Dedifferentiated amniotic fluid mesenchymal stem cell (primary cell): ENCODE measurements at regions not wholly inside any gene's neighbourhood (a gene's known extent, or its start where the extent isn't known, plus 50 kb on each side); places are given as distances from the start of the nearest gene placed in this dataset.
"Not testable (repeated sequence)": the region's sequence is repeated elsewhere in the genome, so short reads cannot be mapped to it uniquely, and the experiment has no call there.

ENCODE experiments used
- DNase-seq: peaks from one replicate; pipeline ENCODE4 v3.0.0-alpha.2; 2016; ENCODE audit errors: extremely low spot score

GRCh38 chr10:38209332-38209731 is 115.2 kb downstream of the ZNF37A start:
- DNase-seq = no peak

GRCh38 chr10:38209748-38210147 is 115.6 kb downstream of the ZNF37A start:
- DNase-seq = not testable (repeated sequence)

GRCh38 chr10:38212460-38212859 is 118.3 kb downstream of the ZNF37A start:
- no peak for DNase-seq

- no peak for DNase-seq
Measured at GRCh38 chr10:38226385-38226784, 132.2 kb downstream of the ZNF37A start.

- DNase-seq = no peak
Measured at GRCh38 chr10:38228394-38228793, 134.3 kb downstream of the ZNF37A start.

- DNase-seq = not testable (repeated sequence)
Measured at GRCh38 chr10:38238479-38238878, 144.3 kb downstream of the ZNF37A start.

- not testable (repeated sequence) for DNase-seq
Measured at GRCh38 chr10:38242061-38242649, 148.0 kb downstream of the ZNF37A start.

- DNase-seq = not testable (repeated sequence)
Measured at GRCh38 chr10:38248113-38248512, 154.0 kb downstream of the ZNF37A start.

- DNase-seq = not testable (repeated sequence)
Measured at GRCh38 chr10:38252551-38252950, 158.4 kb downstream of the ZNF37A start.

- DNase-seq = not testable (repeated sequence)
Measured at GRCh38 chr10:38267555-38267954, 173.4 kb downstream of the ZNF37A start.

- DNase-seq = not testable (repeated sequence)
Measured at GRCh38 chr10:38271031-38271430, 176.9 kb downstream of the ZNF37A start.

- DNase-seq = not testable (repeated sequence)
Measured at GRCh38 chr10:38274879-38275278, 180.7 kb downstream of the ZNF37A start.

GRCh38 chr10:38292560-38292959 is 198.4 kb downstream of the ZNF37A start:
- not testable (repeated sequence) for DNase-seq

- DNase-seq = not testable (repeated sequence)
Measured at GRCh38 chr10:38310111-38310510, 216.0 kb downstream of the ZNF37A start.

GRCh38 chr10:38315090-38315805 is 221.1 kb downstream of the ZNF37A start:
- DNase-seq = not testable (repeated sequence)

GRCh38 chr10:38321393-38321792 is 227.3 kb downstream of the ZNF37A start:
- not testable (repeated sequence) for DNase-seq

GRCh38 chr10:38330306-38330705 is 236.2 kb downstream of the ZNF37A start:
- DNase-seq = not testable (repeated sequence)

- DNase-seq = not testable (repeated sequence)
Measured at GRCh38 chr10:38331106-38331505, 237.0 kb downstream of the ZNF37A start.

GRCh38 chr10:38333699-38334098 is 239.6 kb downstream of the ZNF37A start:
- DNase-seq = not testable (repeated sequence)

- DNase-seq = not testable (repeated sequence)
Measured at GRCh38 chr10:38350645-38351044, 256.5 kb downstream of the ZNF37A start.

- DNase-seq = not testable (repeated sequence)
Measured at GRCh38 chr10:38354410-38354809, 260.3 kb downstream of the ZNF37A start.

- DNase-seq = not testable (repeated sequence)
Measured at GRCh38 chr10:38355911-38356526, 261.9 kb downstream of the ZNF37A start.

GRCh38 chr10:38356527-38356926 is 262.4 kb downstream of the ZNF37A start:
- DNase-seq = not testable (repeated sequence)
